ENCODE measurements at regions not wholly inside any gene's neighbourhood (a gene's known extent, or its start where the extent isn't known, plus 50 kb on each side); places are given as distances from the start of the nearest gene placed in this dataset.

DNA sequence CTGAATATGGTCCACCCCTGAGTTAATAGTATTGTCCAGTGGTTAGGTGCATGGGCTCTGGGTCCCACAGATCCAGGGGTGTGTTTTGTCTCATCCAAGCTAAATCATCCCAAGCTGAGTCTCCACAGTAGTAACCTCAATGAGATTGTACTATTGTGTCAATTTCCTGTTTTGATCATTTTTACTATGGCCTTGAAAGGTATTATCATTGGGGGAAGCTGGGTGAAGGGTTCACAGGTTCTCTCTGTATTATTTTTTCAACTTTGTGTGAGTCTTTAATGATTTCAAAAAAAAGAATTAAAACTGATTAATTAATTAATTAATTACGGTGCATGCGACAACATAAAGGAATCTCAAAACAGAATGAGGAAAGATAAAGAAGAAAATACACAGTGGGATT is 266.1 kb downstream of the MN1 start:
- Histone ChIP-seq H3K4me1 (replicated peaks in 1 of 2) (peaks cover 21 to 38% of the 10 kb centered on the region in 2 donors), H3K4me3 (no peak overlapping the region), H3K27ac (no peak overlapping the region)
- no peak for ATAC-seq (replicated peaks in 6 of 8)
- 94 to 100% (median 100%) methylated on average over 2 of the region's 2 CpGs; no CpG with 5 or more reads in 1 of the 10 experiments for WGBS, 10 experiments
- in situ Hi-C loops (cut with MboI; ENCODE audit: low pct_unique_long_range_greater_than_20kb in 2 of 9, low sequenced_read_pairs in 9 of 9, unreplicated experiment in 9 of 9): no loop called here

DNA sequence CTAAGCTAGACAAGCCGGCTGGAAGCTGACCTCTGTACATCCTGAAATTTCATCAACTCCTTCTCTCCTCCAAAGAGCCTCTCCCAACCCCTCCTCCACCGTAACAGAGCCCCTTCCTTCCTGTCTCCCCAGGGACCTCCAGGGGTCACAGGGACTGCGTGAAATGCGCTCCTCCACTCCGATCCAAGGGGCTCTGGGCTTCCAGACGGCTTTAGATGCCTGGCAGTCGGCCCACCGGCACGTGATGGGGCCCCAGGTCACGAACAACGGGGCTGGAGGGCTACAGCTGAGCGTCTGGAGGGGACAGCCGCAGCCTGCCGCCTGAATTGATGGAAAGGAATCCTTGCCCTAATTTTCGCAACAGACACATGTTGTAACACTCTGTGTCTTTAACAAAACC is 264.1 kb downstream of the MN1 start:
- H3K4me3 ChIP-seq: no peak overlapping the region
- 13 to 100% (median 40%) methylated on average over 1 to 12 of the region's 15 CpGs; no CpG with 5 or more reads in 3 of the 10 experiments for WGBS, 10 experiments
- in situ Hi-C loops (cut with MboI; ENCODE audit: low pct_unique_long_range_greater_than_20kb in 2 of 9, low sequenced_read_pairs in 9 of 9, unreplicated experiment in 9 of 9): no loop called here
- H3K27ac ChIP-seq: no peak overlapping the region
- ATAC-seq (replicated peaks in 6 of 8): peak in 5 of 8 experiments; percentile 15 to 88 (median 84)
- H3K4me1 ChIP-seq (replicated peaks in 1 of 2): peaks cover 37 to 54% of the 10 kb centered on the region in 2 donors

DNA sequence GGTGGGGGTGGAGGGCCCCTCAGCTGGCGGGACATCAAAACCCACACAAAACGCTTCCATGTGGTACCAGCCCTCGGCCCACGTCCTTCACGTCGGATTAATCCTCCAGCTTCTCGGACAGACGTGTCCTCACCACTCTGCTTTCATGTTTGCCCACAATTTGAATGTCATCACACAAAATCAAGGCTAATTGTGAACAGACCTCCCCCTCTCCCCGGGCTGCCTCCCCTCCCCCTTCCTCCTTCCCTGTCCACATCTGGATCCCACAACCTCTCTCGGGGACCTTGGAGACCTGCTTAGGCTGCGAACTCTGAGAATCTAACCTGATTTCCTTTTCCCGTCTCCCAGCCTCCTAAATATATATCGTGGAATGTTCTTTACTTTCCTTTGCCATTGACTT is 262.9 kb downstream of the MN1 start:
- Histone ChIP-seq H3K4me3 (no peak overlapping the region), H3K27ac (no peak overlapping the region), H3K4me1 (replicated peaks in 1 of 2) (peaks cover 32 to 51% of the 10 kb centered on the region in 2 donors)
- ATAC-seq (replicated peaks in 6 of 8): no peak
- in situ Hi-C loops (cut with MboI; ENCODE audit: low pct_unique_long_range_greater_than_20kb in 2 of 9, low sequenced_read_pairs in 9 of 9, unreplicated experiment in 9 of 9): no loop called here
- 60 to 100% (median 80%) methylated on average over 1 to 3 of the region's 13 CpGs; no CpG with 5 or more reads in 7 of the 10 experiments for WGBS, 10 experiments

DNA sequence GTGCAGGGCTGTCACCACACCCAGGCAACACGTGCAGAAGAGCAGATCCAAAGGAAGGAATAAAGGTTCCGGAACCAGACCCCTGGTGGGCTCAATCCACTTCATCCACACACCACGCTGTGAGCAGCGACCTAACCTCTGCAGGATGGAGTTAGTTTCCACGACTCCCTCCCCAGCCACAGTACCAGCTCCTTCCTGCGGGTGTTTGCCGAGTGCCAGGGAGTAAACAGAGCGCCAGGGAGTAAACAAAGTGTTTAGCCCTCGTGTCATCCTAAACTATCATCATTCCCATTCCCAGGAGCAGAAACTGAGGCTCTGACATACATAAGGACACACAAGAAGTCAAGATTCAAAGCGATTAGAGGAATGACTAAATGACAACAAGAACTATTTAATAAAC is 261.3 kb downstream of the MN1 start:
- H3K4me1 ChIP-seq (replicated peaks in 1 of 2): peaks cover 37 to 51% of the 10 kb centered on the region in 2 donors
- WGBS, 10 experiments: 40 to 94% (median 80%) methylated on average over 1 to 8 of the region's 10 CpGs; no CpG with 5 or more reads in 3 of the 10 experiments
- in situ Hi-C loops (cut with MboI; ENCODE audit: low pct_unique_long_range_greater_than_20kb in 2 of 9, low sequenced_read_pairs in 9 of 9, unreplicated experiment in 9 of 9): no loop called here
- H3K4me3 ChIP-seq: no peak overlapping the region
- no peak for ATAC-seq (replicated peaks in 6 of 8)
- no peak overlapping the region for H3K27ac ChIP-seq

DNA sequence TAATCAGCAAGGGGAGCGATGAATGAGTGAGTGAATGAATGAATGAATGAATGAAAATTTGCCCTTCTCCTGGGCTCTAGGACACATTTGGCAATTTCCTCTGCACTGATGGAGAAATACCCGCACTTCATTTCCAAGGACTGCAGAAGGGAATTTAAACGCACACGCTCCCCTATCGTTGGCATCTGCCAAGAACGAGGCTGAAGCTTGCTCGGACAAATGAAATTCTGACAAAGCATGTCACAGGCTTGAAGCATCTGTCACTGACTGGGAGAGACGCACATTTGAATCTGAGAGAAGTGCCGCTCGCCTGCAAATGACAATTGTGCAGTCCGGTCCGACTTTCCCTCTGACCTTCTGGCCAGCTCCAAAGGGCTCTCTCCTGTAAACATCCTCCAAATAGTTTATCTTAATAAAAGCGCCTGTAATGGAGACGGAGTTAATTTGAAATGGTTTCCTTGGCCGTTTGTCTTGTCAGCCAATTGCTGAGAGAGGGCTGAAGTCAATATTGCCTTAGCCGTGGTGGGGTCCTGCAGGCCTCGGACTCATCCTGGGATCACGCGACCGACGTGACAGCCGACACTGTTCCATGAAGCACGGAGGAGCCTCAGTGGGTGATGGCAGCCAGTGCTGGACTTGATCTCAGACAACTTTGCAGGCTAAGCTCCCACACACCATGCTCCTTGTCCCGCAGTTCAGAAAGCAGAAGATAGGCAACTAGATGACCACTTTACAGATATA is 260.7 kb downstream of the MN1 start:
- peak in 5 of 8 experiments; percentile 33 to 80 (median 50) for ATAC-seq (replicated peaks in 6 of 8)
- in situ Hi-C loops (cut with MboI; ENCODE audit: low pct_unique_long_range_greater_than_20kb in 2 of 9, low sequenced_read_pairs in 9 of 9, unreplicated experiment in 9 of 9): no loop called here

DNA sequence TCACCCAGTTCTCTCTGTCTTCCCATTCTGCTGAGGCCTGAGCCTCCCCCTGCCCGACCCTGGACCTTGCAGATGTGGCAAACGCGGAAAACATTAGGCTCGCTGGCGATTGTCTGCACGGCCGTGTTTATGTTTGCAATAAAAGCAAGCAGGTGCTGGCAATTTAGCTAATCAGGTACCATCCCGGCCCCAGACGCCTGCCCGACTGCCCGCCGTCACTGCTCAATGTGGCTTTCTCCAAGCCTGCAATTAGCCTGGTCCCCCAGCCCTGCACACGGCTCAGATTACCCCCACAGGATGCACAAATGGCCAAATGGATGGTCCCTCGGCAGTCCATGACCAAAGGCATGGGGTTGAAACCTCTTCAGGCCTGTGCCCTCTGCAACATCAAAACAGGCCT is 259.7 kb downstream of the MN1 start:
- in situ Hi-C loops (cut with MboI; ENCODE audit: low pct_unique_long_range_greater_than_20kb in 2 of 9, low sequenced_read_pairs in 9 of 9, unreplicated experiment in 9 of 9): no loop called here
- no peak for ATAC-seq (replicated peaks in 6 of 8)
- no peak overlapping the region for H3K27ac ChIP-seq
- no peak overlapping the region for H3K4me3 ChIP-seq
- peaks cover 36 to 46% of the 10 kb centered on the region in 2 donors for H3K4me1 ChIP-seq (replicated peaks in 1 of 2)
- WGBS, 10 experiments: 58 to 100% (median 100%) methylated on average over 1 to 7 of the region's 14 CpGs; no CpG with 5 or more reads in 5 of the 10 experiments

More for the DNA sequence above, 260.7 kb downstream of the MN1 start:
- H3K4me1 ChIP-seq (replicated peaks in 1 of 2): peaks cover 39 to 53% of the 10 kb centered on the region in 2 donors
- H3K4me3 ChIP-seq: no peak overlapping the region
- no peak overlapping the region for H3K27ac ChIP-seq
- WGBS, 10 experiments: 20 to 100% (median 73%) methylated on average over 1 to 24 of the region's 24 CpGs; no CpG with 5 or more reads in 1 of the 10 experiments

DNA sequence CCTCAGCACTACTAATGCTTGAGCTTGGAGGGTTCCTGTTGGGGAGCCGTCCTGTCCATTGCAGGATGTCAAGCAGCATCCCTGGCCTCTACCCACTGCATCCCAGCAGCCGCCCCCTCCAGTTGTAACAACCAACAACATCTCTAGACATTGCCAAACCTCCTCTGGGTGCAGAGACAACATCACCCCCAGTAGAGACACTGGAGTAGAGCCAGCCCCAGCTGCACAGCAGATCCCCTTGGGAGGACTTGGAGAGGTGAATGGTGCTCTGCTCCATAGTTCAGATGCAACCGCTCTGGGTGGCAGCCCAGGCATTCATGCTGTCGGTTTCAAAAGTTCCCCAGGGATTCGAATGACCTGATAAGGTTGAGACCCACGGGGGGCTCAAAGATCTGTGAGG is 259.0 kb downstream of the MN1 start:
- no peak for ATAC-seq (replicated peaks in 6 of 8)
- no peak overlapping the region for H3K4me3 ChIP-seq
- WGBS, 10 experiments: 10 to 100% (median 50%) methylated on average over 1 to 4 of the region's 6 CpGs; no CpG with 5 or more reads in 3 of the 10 experiments
- no peak overlapping the region for H3K27ac ChIP-seq
- in situ Hi-C loops (cut with MboI; ENCODE audit: low pct_unique_long_range_greater_than_20kb in 2 of 9, low sequenced_read_pairs in 9 of 9, unreplicated experiment in 9 of 9): no loop called here
- H3K4me1 ChIP-seq (replicated peaks in 1 of 2): peaks cover 28 to 39% of the 10 kb centered on the region in 2 donors

DNA sequence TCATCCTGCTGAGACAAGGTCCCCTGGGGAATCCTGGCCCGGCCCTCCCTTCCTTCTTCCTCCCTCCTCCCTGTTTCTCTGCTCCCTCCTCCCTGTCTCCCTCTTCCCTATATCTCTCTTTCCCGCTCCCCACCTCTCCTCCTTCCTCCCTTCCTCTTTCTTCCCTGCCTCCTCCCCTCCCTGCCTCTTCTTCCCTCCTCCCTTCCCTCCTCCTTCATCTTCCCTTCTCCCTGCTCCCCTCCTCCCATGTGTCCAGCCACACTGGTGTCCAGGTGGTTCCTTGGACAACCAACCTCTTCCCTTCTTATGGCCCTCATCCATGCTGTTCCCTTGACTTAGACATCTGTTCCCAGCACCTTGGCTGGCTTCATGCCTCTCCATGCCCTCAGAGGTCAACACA is 258.1 kb downstream of the MN1 start:
- no CpG with 5 or more reads among the region's 2 CpGs for whole genome bisulfite sequencing, 10 experiments
- Histone ChIP-seq H3K4me3 (no peak overlapping the region), H3K4me1 (replicated peaks in 1 of 2) (peaks cover 31 to 36% of the 10 kb centered on the region in 2 donors), H3K27ac (no peak overlapping the region)
- ATAC-seq (replicated peaks in 6 of 8): no peak
- in situ Hi-C loops (cut with MboI; ENCODE audit: low pct_unique_long_range_greater_than_20kb in 2 of 9, low sequenced_read_pairs in 9 of 9, unreplicated experiment in 9 of 9): no loop called here

DNA sequence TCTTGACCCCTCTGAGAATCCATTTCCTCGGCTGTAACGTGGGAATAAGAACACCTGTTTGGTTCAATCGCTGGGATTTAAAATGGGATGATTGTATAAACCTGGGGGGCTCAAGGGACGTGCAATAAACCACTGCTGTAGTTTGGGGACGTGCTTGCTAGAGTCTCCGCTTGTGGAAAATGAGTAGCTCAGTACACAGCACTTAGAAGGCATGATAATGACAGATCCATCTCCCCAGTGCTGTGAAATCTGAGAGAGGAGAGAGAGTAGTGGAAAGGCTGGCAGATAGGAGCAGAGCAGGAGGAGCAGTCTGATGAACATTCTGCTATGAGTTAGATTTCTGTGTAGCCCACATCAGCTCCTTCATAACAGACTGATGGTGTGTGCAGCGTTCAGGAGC is 256.5 kb downstream of the MN1 start:
- ATAC-seq (replicated peaks in 6 of 8): peak in 4 of 8 experiments; percentile 11 to 54 (median 32)
- Histone ChIP-seq H3K4me1 (replicated peaks in 1 of 2) (peaks cover 35% of the 10 kb centered on the region in 2 donors), H3K4me3 (no peak overlapping the region), H3K27ac (no peak overlapping the region)
- 37 to 100% (median 65%) methylated on average over 1 to 6 of the region's 7 CpGs for WGBS, 10 experiments
- in situ Hi-C loops (cut with MboI; ENCODE audit: low pct_unique_long_range_greater_than_20kb in 2 of 9, low sequenced_read_pairs in 9 of 9, unreplicated experiment in 9 of 9): no loop called here

DNA sequence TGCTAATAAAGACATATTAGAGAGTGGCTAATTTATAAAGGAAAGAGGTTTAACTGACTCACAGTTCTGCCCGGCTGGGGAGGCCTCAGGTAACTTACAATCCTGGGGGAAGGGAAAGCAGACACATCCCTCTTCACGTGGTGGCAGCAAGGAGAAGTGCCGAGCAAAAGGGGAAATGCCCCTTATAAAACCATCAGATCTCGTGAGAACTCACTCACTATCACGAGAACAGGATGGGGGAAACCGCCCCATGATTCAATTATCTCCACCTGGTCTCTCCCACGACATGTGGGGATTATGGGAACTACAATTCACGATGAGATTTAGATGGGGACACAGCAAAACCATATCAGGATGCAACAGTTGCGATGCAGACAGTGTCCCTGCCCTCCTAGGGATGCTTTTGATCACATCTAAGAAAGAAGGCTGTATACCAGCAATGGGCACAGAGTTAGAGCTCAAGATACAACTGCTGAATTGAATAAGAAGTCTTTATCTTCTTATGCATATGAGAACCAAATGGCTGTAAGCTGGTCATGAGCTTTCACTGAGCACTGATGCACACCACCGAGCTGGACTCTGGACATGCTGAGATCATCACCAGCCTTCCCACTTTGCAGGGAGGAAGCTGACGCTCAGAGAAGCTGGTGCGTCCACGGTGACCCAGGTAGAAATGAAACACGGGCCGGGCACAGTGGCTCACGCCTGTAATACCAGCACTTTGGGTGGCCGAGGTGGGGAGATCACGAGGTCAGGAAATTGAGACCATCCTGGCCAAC is 255.2 kb downstream of the MN1 start:
- Histone ChIP-seq H3K4me3 (no peak overlapping the region), H3K4me1 (replicated peaks in 1 of 2) (peaks cover 23 to 25% of the 10 kb centered on the region in 2 donors), H3K27ac (no peak overlapping the region)
- 29 to 98% (median 87%) methylated on average over 2 to 16 of the region's 18 CpGs; no CpG with 5 or more reads in 3 of the 10 experiments for WGBS, 10 experiments
- in situ Hi-C loops (cut with MboI; ENCODE audit: low pct_unique_long_range_greater_than_20kb in 2 of 9, low sequenced_read_pairs in 9 of 9, unreplicated experiment in 9 of 9): no loop called here
- ATAC-seq (replicated peaks in 6 of 8): no peak

DNA sequence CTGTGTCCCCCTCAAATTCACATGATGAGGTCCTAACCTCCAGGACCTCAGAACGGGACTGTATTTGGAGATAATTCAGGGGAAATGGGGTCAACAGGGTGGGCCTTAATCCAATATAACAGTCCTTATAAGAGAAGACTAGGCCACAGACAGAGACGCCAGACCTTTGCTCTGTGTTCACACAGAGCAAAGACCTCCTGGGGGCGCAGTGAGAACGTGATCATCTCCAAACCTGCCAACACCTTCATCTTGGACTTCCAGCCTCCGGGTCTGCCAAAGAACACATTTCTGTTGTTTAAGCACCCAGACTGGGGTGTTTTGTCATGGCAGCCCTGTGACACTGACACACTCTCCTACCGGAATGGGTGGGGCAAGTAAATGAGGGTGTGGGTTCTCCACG is 250.2 kb downstream of the MN1 start:
- ATAC-seq (replicated peaks in 6 of 8): no peak
- H3K27ac ChIP-seq: no peak overlapping the region
- H3K4me3 ChIP-seq: no peak overlapping the region
- 47 to 100% (median 84%) methylated on average over 1 to 3 of the region's 7 CpGs; no CpG with 5 or more reads in 4 of the 10 experiments for WGBS, 10 experiments
- H3K4me1 ChIP-seq (replicated peaks in 1 of 2): peaks cover 14 to 30% of the 10 kb centered on the region in 2 donors
- in situ Hi-C loops (cut with MboI; ENCODE audit: low pct_unique_long_range_greater_than_20kb in 2 of 9, low sequenced_read_pairs in 9 of 9, unreplicated experiment in 9 of 9): no loop called here

DNA sequence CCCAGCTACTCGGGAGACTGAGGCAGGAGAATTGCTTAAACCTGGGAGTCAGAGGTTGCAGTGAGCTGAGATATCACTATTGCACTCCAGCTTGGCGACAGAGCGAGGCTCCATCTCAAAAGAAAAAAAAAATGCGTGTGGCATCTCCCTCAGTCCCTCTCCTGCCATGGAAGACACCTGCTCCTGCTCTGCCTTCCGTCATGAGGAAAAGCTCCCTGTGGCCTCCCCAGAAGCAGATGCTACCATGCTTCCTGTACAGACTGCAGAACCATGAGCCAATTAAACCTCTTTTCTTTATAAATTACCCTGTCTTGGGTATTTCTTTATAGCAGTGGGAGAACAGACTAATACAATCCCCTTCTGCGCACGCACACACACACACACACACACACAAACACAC is 249.4 kb downstream of the MN1 start:
- in situ Hi-C loops (cut with MboI; ENCODE audit: low pct_unique_long_range_greater_than_20kb in 2 of 9, low sequenced_read_pairs in 9 of 9, unreplicated experiment in 9 of 9): no loop called here
- WGBS, 10 experiments: 82 to 100% (median 93%) methylated on average over 2 to 7 of the region's 7 CpGs; no CpG with 5 or more reads in 5 of the 10 experiments
- no peak for ATAC-seq (replicated peaks in 6 of 8)
- Histone ChIP-seq H3K4me1 (replicated peaks in 1 of 2) (peaks cover 14 to 35% of the 10 kb centered on the region in 2 donors), H3K27ac (no peak overlapping the region), H3K4me3 (no peak overlapping the region)

DNA sequence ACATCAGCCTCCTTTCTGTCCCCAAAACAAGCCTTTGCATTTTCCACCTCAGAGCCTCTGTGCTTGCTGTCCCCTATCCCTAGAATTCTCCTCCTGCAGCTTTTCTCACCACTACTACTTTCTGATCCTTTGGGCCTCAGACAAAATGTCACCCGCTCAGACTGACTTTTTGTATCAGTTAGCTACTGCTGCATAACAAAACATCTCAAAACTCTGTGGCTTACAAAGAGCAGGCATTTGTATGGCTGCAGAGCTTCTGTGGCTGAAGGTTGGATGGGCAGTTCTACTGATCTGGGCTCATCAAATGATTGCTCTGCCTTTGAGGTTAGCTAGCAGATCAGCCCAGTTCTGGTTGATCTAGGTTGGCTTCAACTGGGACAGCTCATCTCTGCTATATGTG is 248.7 kb downstream of the MN1 start:
- in situ Hi-C loops (cut with MboI; ENCODE audit: low pct_unique_long_range_greater_than_20kb in 2 of 9, low sequenced_read_pairs in 9 of 9, unreplicated experiment in 9 of 9): no loop called here
- no peak overlapping the region for H3K27ac ChIP-seq
- H3K4me1 ChIP-seq (replicated peaks in 1 of 2): peaks cover 18 to 42% of the 10 kb centered on the region in 2 donors
- WGBS, 10 experiments: 29 to 100% (median 100%) methylated on average over 1 of the region's 1 CpG; no CpG with 5 or more reads in 5 of the 10 experiments
- no peak for ATAC-seq (replicated peaks in 6 of 8)
- H3K4me3 ChIP-seq: no peak overlapping the region

All from motor neuron (in vitro differentiated cells).